ENCODE measurements at regions not wholly inside any gene's neighbourhood (a gene's known extent, or its start where the extent isn't known, plus 50 kb on each side); places are given as distances from the start of the nearest gene placed in this dataset.

DNA sequence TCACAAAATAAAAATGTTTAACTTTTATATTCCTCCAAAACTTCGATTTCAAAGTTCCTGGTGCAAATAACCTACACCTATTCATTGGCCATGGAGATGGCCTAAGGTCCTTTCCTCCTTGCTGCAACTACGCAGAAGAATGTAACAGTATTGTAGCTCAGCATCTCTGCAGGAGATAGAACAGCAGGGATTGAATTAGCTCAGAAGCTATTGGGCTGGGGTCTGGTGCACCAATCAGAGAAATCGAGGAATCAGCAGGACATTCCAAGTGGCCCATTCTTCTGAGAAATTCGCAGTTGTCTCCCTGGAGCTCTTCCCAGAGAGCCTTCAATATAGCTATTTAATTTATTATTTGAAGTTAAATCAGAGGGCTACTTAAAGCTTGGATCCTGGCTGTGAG lies 560.6 kb downstream of the GATA3 start:
- TF ChIP-seq EZH2phosphoT487 (IDR thresholded peaks at IDR 0.05; ENCODE audit: insufficient read depth, low read depth), result no peak
- TF ChIP-seq EZH2 (IDR thresholded peaks at IDR 0.05; ENCODE audit: insufficient read depth, poor library complexity, severe bottlenecking), result no peak
